ENCODE measurements at regions not wholly inside any gene's neighbourhood (a gene's known extent, or its start where the extent isn't known, plus 50 kb on each side); places are given as distances from the start of the nearest gene placed in this dataset.
"Not testable (repeated sequence)": the region's sequence is repeated elsewhere in the genome, so short reads cannot be mapped to it uniquely, and the experiment has no call there.

GRCh38 chr10:53650794-53651193 lies 878.2 kb upstream of the MBL2 start:
- DNase-seq: no peak

GRCh38 chr10:53647221-53647620 lies 874.6 kb upstream of the MBL2 start:
- DNase-seq: not testable (repeated sequence)

GRCh38 chr10:53646525-53646924 lies 873.9 kb upstream of the MBL2 start:
- DNase-seq: no peak

GRCh38 chr10:53645951-53646350 lies 873.4 kb upstream of the MBL2 start:
- no peak for DNase-seq

- no peak for DNase-seq
These were observed 865.4 kb upstream of the MBL2 start for GRCh38 chr10:53638006-53638405.

- no peak for DNase-seq
These were observed 852.1 kb upstream of the MBL2 start for GRCh38 chr10:53624722-53625121.

- DNase-seq: no peak
These were observed 849.6 kb upstream of the MBL2 start for GRCh38 chr10:53622201-53622600.

GRCh38 chr10:53619671-53620070 lies 847.1 kb upstream of the MBL2 start:
- no peak for DNase-seq

GRCh38 chr10:53607691-53608090 lies 835.1 kb upstream of the MBL2 start:
- no peak for DNase-seq

GRCh38 chr10:53606981-53607380 lies 834.4 kb upstream of the MBL2 start:
- DNase-seq: peak; percentile 2

- DNase-seq: peak; percentile 26
These were observed 828.8 kb upstream of the MBL2 start for GRCh38 chr10:53601260-53601875.

- DNase-seq: no peak
These were observed 826.3 kb upstream of the MBL2 start for GRCh38 chr10:53598914-53599313.

- peak; percentile 21 for DNase-seq
These were observed 825.3 kb upstream of the MBL2 start for GRCh38 chr10:53597835-53598251.

- no peak for DNase-seq
These were observed 807.9 kb upstream of the MBL2 start for GRCh38 chr10:53580465-53580864.

GRCh38 chr10:53579773-53580172 lies 807.2 kb upstream of the MBL2 start:
- no peak for DNase-seq

GRCh38 chr10:53574024-53574423 lies 801.4 kb upstream of the MBL2 start:
- DNase-seq: no peak

GRCh38 chr10:53573498-53573897 lies 800.9 kb upstream of the MBL2 start:
- no peak for DNase-seq

GRCh38 chr10:53572799-53573198 lies 800.2 kb upstream of the MBL2 start:
- no peak for DNase-seq

GRCh38 chr10:53570221-53570620 lies 797.6 kb upstream of the MBL2 start:
- no peak for DNase-seq

- DNase-seq: no peak
These were observed 796.9 kb upstream of the MBL2 start for GRCh38 chr10:53569455-53569854.

- DNase-seq: no peak
These were observed 776.1 kb upstream of the MBL2 start for GRCh38 chr10:53548664-53549063.

- no peak for DNase-seq
These were observed 774.8 kb upstream of the MBL2 start for GRCh38 chr10:53547364-53547763.

- no peak for DNase-seq
These were observed 770.8 kb upstream of the MBL2 start for GRCh38 chr10:53543410-53543809.

GRCh38 chr10:53537508-53537907 lies 764.9 kb upstream of the MBL2 start:
- no peak for DNase-seq

- no peak for DNase-seq
These were observed 763.7 kb upstream of the MBL2 start for GRCh38 chr10:53536322-53536721.
